HEK293T (cell line): ENCODE measurements at regions not wholly inside any gene's neighbourhood (a gene's known extent, or its start where the extent isn't known, plus 50 kb on each side); places are given as distances from the start of the nearest gene placed in this dataset.

ENCODE experiments used
- CTCF ChIA-PET: fragments of 350-600 bp; formaldehyde crosslinking; extraction: SDS; loops from one replicate; lab custom pipeline; 2021; ENCODE audit warnings: antibody characterized with exemption, inconsistent platforms; lab: Yijun Ruan, JAX
- POLR2A ChIA-PET: fragments of 350-600 bp; formaldehyde crosslinking; extraction: SDS; loops from one replicate; lab custom pipeline; 2020; ENCODE audit warnings: antibody characterized with exemption, inconsistent platforms; lab: Yijun Ruan, JAX
- DNase-seq: peaks from one replicate; pipeline ENCODE4 v3.0.0; 2012; ENCODE audit warnings: mixed read lengths; ENCODE audit errors: extremely low spot score
- ARNT ChIP-seq: fragments of 450-650 bp; IDR thresholded peaks from 2 replicates; pipeline ENCODE4 v1.6.1; 2017; ENCODE audit warnings: mild to moderate bottlenecking
- BHLHE40 ChIP-seq: fragments of 450-650 bp; IDR thresholded peaks from 2 replicates; pipeline ENCODE4 v1.6.1; 2016; ENCODE audit warnings: mild to moderate bottlenecking, moderate library complexity, borderline replicate concordance
- CTBP1 ChIP-seq: fragments of 450-650 bp; IDR thresholded peaks from 2 replicates; pipeline ENCODE4 v1.6.1; 2016; ENCODE audit warnings: borderline replicate concordance
- ELF4 ChIP-seq: fragments of 450-650 bp; IDR thresholded peaks from 2 replicates; pipeline ENCODE4 v1.6.1; 2017; ENCODE audit warnings: antibody characterized with exemption
- FOXA1 ChIP-seq: fragments of 450-650 bp; IDR thresholded peaks from 2 replicates; pipeline ENCODE4 v1.6.1; 2016; ENCODE audit warnings: mild to moderate bottlenecking
- FOXK2 ChIP-seq: fragments of 450-650 bp; IDR thresholded peaks from 2 replicates; pipeline ENCODE4 v1.6.1; 2016; ENCODE audit warnings: mild to moderate bottlenecking
- FOXM1 ChIP-seq: fragments of 450-650 bp; IDR thresholded peaks from 2 replicates; pipeline ENCODE4 v1.6.1; 2017; ENCODE audit warnings: mild to moderate bottlenecking, borderline replicate concordance
- HDGF ChIP-seq: fragments of 450-650 bp; IDR thresholded peaks from 2 replicates; pipeline ENCODE4 v1.6.1; 2017; ENCODE audit warnings: antibody characterized with exemption, borderline replicate concordance
- L3MBTL2 ChIP-seq: fragments of 450-650 bp; conservative IDR thresholded peaks from 2 replicates; pipeline ENCODE4 v1.6.1; 2016; ENCODE audit warnings: mild to moderate bottlenecking
- LEF1 ChIP-seq: fragments of 450-650 bp; IDR thresholded peaks from 2 replicates; pipeline ENCODE4 v1.6.1; 2017; ENCODE audit warnings: mild to moderate bottlenecking, borderline replicate concordance
- NFRKB ChIP-seq: fragments of 450-650 bp; IDR thresholded peaks from 2 replicates; pipeline ENCODE4 v1.6.1; 2016; ENCODE audit warnings: mild to moderate bottlenecking, moderate library complexity
- SP1 ChIP-seq: fragments of 450-650 bp; IDR thresholded peaks from 2 replicates; pipeline ENCODE4 v1.6.1; 2017
- SUZ12 ChIP-seq: fragments of 450-650 bp; IDR thresholded peaks from 2 replicates; pipeline ENCODE4 v1.6.1; 2016; ENCODE audit warnings: mild to moderate bottlenecking
- TARDBP ChIP-seq: fragments of 450-650 bp; IDR thresholded peaks from 2 replicates; pipeline ENCODE4 v1.6.1; 2016
- ZNF384 ChIP-seq: fragments of 450-650 bp; IDR thresholded peaks from 2 replicates; pipeline ENCODE4 v1.6.1; 2016
- TF ChIP-seq, protein P1 (sequence below): fragments of 450-650 bp; IDR thresholded peaks from 2 replicates; pipeline ENCODE4 v1.6.1; 2016

DNA sequence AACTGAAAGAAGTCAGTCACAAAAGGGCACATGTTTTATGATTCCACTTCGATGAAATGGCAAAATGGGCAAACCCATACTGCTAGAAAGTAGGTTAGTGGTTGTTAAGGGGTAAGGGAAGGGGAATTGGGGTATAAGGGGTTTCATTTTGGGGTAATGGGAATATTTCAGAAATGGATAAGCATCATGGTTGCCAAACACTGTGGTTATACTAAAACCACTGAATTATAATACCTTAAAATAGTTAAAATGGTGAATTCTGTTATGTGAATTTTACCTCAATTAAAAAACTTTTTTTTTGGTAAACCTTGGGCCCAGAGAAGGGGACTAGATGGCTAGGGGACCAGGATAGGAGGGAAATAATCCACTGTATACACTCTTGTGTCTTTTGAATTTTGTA, 52.3 kb upstream of the BHLHE40 start:
- TF ChIP-seq, protein P1, sequence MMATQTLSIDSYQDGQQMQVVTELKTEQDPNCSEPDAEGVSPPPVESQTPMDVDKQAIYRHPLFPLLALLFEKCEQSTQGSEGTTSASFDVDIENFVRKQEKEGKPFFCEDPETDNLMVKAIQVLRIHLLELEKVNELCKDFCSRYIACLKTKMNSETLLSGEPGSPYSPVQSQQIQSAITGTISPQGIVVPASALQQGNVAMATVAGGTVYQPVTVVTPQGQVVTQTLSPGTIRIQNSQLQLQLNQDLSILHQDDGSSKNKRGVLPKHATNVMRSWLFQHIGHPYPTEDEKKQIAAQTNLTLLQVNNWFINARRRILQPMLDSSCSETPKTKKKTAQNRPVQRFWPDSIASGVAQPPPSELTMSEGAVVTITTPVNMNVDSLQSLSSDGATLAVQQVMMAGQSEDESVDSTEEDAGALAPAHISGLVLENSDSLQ, result no peak
- TF ChIP-seq NFRKB, result no peak
- POLR2A ChIA-PET, result no interaction called here
- DNase-seq, result no peak
- CTCF ChIA-PET, result no interaction called here

DNA sequence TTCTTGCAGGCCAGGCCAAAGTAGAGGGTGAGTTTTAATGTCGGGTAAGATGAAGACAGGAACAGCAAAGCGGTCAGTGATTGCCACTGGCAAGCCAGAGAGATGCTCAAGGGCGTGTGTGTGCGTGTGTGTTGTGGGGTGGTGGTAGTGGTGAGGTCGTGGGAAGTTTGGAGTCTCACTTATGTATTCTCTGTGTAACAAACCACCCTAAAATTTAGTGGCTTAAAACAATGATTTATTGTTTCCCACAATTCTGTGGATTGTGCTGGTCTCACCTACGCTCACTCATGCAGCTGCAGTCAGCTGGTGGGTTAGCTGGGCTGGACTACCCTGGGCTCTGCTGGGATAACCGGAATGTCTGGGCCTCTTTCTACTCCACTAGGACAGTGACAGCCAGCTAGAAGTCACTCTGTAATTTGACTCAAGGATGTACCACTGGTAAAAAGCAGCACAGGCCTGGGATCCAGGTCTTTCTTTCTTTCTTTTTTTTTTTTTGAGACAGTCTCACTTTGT, 50.9 kb upstream of the BHLHE40 start:
- TF ChIP-seq NFRKB (no peak), TARDBP (no peak), SUZ12 (no peak), HDGF (no peak), LEF1 (no peak), ELF4 (no peak), FOXM1 (no peak), FOXK2 (no peak), ARNT (no peak), FOXA1 (no peak), BHLHE40 (no peak), CTBP1 (no peak), ZNF384 (no peak), L3MBTL2 (no peak), SP1 (no peak)
- TF ChIP-seq, protein P1, result no peak
- no peak for DNase-seq
- POLR2A ChIA-PET, result no interaction called here
- CTCF ChIA-PET, result no interaction called here
